Esophagus muscularis mucosa (tissue), 4 donors: ENCODE measurements at regions not wholly inside any gene's neighbourhood (a gene's known extent, or its start where the extent isn't known, plus 50 kb on each side); places are given as distances from the start of the nearest gene placed in this dataset.

ENCODE experiments used
- DNase-seq: peaks from one replicate; pipeline ENCODE4 v3.0.0-alpha.2; 2017; ENCODE audit errors: extremely low spot score
- H3K27ac ChIP-seq, 4 donors: fragments of 200-600 bp; sonication (generic); replicated peaks in 1 of 4; 1 replicate in 3 of 4; 2 replicates in 1 of 4; pipeline ENCODE4 v1.5.1; 2016 to 2019; ENCODE audit warnings: mild to moderate bottlenecking in 1 of 4
- H3K27me3 ChIP-seq, 4 donors: fragments of 200-600 bp; sonication (generic); one replicate each; pipeline versions ENCODE4 v1.5.1 to v1.6.0; 2016 to 2019
- H3K36me3 ChIP-seq, 4 donors: fragments of 200-600 bp; sonication (generic); one replicate each; pipeline ENCODE4 v1.5.1; 2016 to 2019
- H3K4me1 ChIP-seq, 4 donors: fragments of 200-600 bp; sonication (generic); one replicate each; pipeline ENCODE4 v1.5.1; 2016 to 2019
- H3K4me3 ChIP-seq, 4 donors: fragments of 200-600 bp; sonication (generic); 1 replicate in 2 of 4; 2 replicates in 2 of 4; pipeline ENCODE4 v1.5.1; 2016 to 2019; ENCODE audit warnings: mild to moderate bottlenecking in 4 of 4, moderate library complexity in 1 of 4
- H3K9me3 ChIP-seq, 4 donors: fragments of 200-600 bp; sonication (generic); 1 replicate in 3 of 4; 2 replicates in 1 of 4; pipeline ENCODE4 v1.5.1; 2016 to 2019
- EP300 ChIP-seq: sonication (generic); formaldehyde crosslinking; IDR thresholded peaks from one replicate; pipeline ENCODE4 v1.6.1; 2017; ENCODE audit warnings: antibody characterized with exemption
- POLR2A ChIP-seq: fragments of 450-650 bp; IDR thresholded peaks from one replicate; pipeline ENCODE4 v1.6.1; 2017; ENCODE audit warnings: antibody characterized with exemption, moderate library complexity, mild to moderate bottlenecking, low read depth
- POLR2AphosphoS5 ChIP-seq, 2 donors: sonication (generic); formaldehyde crosslinking; IDR thresholded peaks; one replicate each; pipeline ENCODE4 v1.6.1; 2017; ENCODE audit warnings: antibody characterized with exemption in 2 of 2
- WGBS: methylation state at CpG from one replicate; pipeline ENCODE4 v1.1.5; 2018; 5-methylcytosine and 5-hydroxymethylcytosine counted together
- intact Hi-C: fragments of 100-400 bp; cut with DNase I; formaldehyde crosslinking; loops from one replicate; pipeline ENCODE4 v1.15.1; 2023
- TF ChIP-seq, protein P1 (sequence below), 3 experiments: fragments of 200-600 bp in 2 of 3; fragments of 450-650 bp in 1 of 3; sonication (generic) in 2 of 3; IDR thresholded peaks; one replicate each; pipeline ENCODE4 v1.5.1; 2017 to 2019; ENCODE audit warnings: antibody characterized with exemption in 3 of 3, mild to moderate bottlenecking in 2 of 3, moderate library complexity in 1 of 3

DNA sequence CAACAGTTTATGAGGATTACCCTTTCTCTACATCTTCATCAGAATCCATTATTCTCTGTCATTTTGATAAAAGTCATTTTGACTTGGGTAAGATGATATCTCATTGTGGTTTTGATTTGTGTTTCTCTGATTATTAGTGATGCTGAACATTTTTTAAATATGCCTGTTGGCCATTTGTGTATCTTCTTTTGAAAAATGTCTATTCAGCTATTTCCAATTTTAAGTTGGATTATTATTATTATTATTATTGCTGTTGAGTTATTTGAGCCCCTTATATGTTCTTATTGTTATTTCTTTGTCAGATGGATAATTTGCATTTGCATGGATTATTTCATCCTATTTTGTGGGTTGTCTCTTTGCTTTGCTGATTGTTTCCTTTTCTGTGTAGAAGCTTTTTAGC is 421.2 kb upstream of the LMCD1 start:
- TF ChIP-seq, protein P1, sequence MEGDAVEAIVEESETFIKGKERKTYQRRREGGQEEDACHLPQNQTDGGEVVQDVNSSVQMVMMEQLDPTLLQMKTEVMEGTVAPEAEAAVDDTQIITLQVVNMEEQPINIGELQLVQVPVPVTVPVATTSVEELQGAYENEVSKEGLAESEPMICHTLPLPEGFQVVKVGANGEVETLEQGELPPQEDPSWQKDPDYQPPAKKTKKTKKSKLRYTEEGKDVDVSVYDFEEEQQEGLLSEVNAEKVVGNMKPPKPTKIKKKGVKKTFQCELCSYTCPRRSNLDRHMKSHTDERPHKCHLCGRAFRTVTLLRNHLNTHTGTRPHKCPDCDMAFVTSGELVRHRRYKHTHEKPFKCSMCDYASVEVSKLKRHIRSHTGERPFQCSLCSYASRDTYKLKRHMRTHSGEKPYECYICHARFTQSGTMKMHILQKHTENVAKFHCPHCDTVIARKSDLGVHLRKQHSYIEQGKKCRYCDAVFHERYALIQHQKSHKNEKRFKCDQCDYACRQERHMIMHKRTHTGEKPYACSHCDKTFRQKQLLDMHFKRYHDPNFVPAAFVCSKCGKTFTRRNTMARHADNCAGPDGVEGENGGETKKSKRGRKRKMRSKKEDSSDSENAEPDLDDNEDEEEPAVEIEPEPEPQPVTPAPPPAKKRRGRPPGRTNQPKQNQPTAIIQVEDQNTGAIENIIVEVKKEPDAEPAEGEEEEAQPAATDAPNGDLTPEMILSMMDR (IDR thresholded peaks at IDR 0.05), result no peak
- TF ChIP-seq POLR2A (no peak), POLR2AphosphoS5 (IDR thresholded peaks at IDR 0.05) (no peak), EP300 (no peak)
- H3K27me3 ChIP-seq, result no peaks in the 10 kb centered on the region
- no peaks in the 10 kb centered on the region for H3K9me3 ChIP-seq
- H3K27ac ChIP-seq, result no peak overlapping the region
- intact Hi-C loops, result no loop called here
- DNase-seq, result no peak
- H3K4me1 ChIP-seq, result no peaks in the 10 kb centered on the region
- no peak overlapping the region for H3K4me3 ChIP-seq
- no peaks in the 10 kb centered on the region for H3K36me3 ChIP-seq

DNA sequence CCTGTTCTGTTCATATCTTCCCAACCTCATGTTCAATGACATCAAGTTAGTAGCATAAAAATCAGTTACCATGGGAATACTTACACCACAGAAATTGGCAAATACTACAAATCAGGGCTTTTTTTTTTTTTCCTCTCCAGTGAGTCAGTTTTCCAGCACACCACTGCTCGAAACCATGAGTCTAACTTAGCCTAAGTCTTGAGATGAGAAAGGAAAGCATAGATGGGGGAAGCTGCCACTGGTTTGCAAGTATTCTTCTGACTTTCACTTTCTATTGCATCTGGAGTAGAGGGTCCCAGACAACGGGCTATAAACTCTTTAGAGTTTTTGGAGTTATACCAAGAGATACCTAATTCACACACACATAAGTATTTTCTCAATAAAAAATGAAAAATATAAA is 416.1 kb upstream of the LMCD1 start:
- no peaks in the 10 kb centered on the region for H3K27me3 ChIP-seq
- intact Hi-C loops, result no loop called here
- TF ChIP-seq, protein P1 (IDR thresholded peaks at IDR 0.05), result no peak
- TF ChIP-seq POLR2AphosphoS5 (IDR thresholded peaks at IDR 0.05) (no peak), POLR2A (no peak), EP300 (no peak)
- WGBS, result 85% methylated on average over 2 of the region's 2 CpGs
- H3K27ac ChIP-seq, result no peak overlapping the region
- H3K4me1 ChIP-seq, result no peaks in the 10 kb centered on the region
- H3K9me3 ChIP-seq, result no peaks in the 10 kb centered on the region
- DNase-seq, result no peak
- H3K4me3 ChIP-seq, result no peak overlapping the region
- no peaks in the 10 kb centered on the region for H3K36me3 ChIP-seq

DNA sequence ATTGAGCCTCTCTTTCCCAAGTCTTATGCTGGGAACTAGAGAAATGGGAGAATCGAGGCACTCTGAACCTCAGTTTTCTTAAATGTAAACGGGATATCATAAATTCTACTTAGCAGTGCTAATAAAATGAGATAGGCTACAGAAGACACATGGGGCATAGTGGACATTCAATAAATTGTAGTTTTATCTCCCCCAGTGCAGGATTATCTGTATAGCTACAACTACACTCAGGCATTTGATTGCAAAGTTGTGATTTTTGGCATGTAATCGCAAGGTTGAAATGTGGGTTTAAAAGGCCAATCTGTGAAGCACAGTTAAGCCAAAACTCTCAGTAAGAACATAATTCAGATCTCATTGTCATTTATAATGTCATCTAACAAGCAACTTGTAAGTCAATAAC is 413.7 kb upstream of the LMCD1 start:
- Histone ChIP-seq H3K9me3 (no peaks in the 10 kb centered on the region), H3K27ac (no peak overlapping the region), H3K36me3 (no peaks in the 10 kb centered on the region), H3K4me3 (no peak overlapping the region), H3K27me3 (no peaks in the 10 kb centered on the region), H3K4me1 (no peaks in the 10 kb centered on the region)
- no peak for DNase-seq
- intact Hi-C loops, result no loop called here
- 80% methylated on average over 3 of the region's 3 CpGs for WGBS
- TF ChIP-seq POLR2AphosphoS5 (IDR thresholded peaks at IDR 0.05) (no peak), EP300 (no peak), POLR2A (no peak)
- TF ChIP-seq, protein P1 (IDR thresholded peaks at IDR 0.05), result no peak

DNA sequence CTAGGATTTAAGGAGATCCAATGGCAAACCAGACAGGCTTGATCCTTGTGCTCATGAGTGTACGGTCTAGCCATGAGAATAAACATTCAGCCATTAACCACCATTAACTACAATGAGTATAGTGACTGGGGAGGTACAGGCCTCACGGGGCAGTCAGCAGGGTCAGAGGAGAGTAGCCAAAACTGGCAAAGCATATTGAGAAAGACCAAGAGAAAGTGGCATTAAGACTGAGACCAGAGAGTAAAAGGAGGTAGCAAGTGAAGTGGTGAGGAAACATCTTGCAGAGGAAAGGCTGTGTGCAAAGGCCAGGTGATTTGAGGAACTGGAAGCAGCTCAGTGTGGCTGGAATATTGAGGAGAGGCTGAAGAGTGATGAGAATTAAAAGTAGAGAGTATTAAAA is 407.2 kb upstream of the LMCD1 start:
- intact Hi-C loops, result no loop called here
- no peaks in the 10 kb centered on the region for H3K9me3 ChIP-seq
- H3K27me3 ChIP-seq, result no peaks in the 10 kb centered on the region
- no peak overlapping the region for H3K27ac ChIP-seq
- H3K36me3 ChIP-seq, result no peaks in the 10 kb centered on the region
- DNase-seq, result no peak
- TF ChIP-seq EP300 (no peak), POLR2AphosphoS5 (IDR thresholded peaks at IDR 0.05) (no peak), POLR2A (no peak)
- TF ChIP-seq, protein P1 (IDR thresholded peaks at IDR 0.05), result no peak
- no peak overlapping the region for H3K4me3 ChIP-seq
- no peaks in the 10 kb centered on the region for H3K4me1 ChIP-seq
- 89% methylated on average over 2 of the region's 2 CpGs for WGBS

DNA sequence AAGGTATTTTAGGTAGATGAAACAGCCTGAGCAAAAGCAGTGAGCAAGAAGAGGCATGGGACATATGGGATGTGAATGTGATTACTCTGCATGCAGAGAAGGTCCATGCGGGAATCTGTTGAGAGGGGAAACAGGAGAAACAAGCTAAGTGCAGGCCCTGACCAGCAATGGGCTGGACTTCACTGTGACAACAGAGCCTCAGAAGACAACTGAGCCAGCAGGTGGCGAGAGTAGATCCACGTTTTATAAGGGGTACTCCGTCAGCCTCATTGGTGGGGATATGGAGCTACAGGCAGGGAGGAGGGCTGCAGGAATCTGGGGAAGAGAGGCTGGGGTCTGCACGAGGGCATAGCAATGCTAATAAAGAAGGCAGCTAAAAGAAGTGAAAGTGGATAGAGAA is 405.9 kb upstream of the LMCD1 start:
- no peak for DNase-seq
- Histone ChIP-seq H3K27ac (no peak overlapping the region), H3K27me3 (no peaks in the 10 kb centered on the region), H3K36me3 (no peaks in the 10 kb centered on the region), H3K9me3 (no peaks in the 10 kb centered on the region), H3K4me1 (no peaks in the 10 kb centered on the region), H3K4me3 (no peak overlapping the region)
- TF ChIP-seq POLR2AphosphoS5 (IDR thresholded peaks at IDR 0.05) (no peak), EP300 (no peak), POLR2A (no peak)
- TF ChIP-seq, protein P1 (IDR thresholded peaks at IDR 0.05), result no peak
- 74% methylated on average over 5 of the region's 5 CpGs for WGBS
- intact Hi-C loops, result no loop called here
